Activated CD8-positive, alpha-beta T cell treated with anti-CD3 and anti-CD28 coated beads, Interleukin-2, amount 10 ng/mL, durations not matched to agents 7 days and 5 days (primary cell): ENCODE measurements at regions not wholly inside any gene's neighbourhood (a gene's known extent, or its start where the extent isn't known, plus 50 kb on each side); places are given as distances from the start of the nearest gene placed in this dataset.

Experiments used
- ATAC-seq: fragments of 150-1000 bp; cut with Tn5 transposase; one replicate; pipeline ENCODE4 v1.10.0; 2021; ENCODE audit warnings: moderate library complexity
- CTCF ChIA-PET: fragments of 350-600 bp; sonication (Branson Sonifier 250); formaldehyde crosslinking; loops from one replicate; lab custom pipeline; 2021; ENCODE audit warnings: antibody characterized with exemption; lab: Charles Lee
- POLR2A ChIA-PET: fragments of 350-600 bp; sonication (Branson Sonifier 250); formaldehyde crosslinking; loops from one replicate; lab custom pipeline; 2021; ENCODE audit warnings: antibody characterized with exemption; lab: Charles Lee
- DNase-seq: peaks from one replicate; pipeline ENCODE4 v3.0.0-alpha.2; 2020
- H3K27ac Mint-ChIP-seq: one replicate; pipeline ENCODE4 v1.8.0; 2021; ENCODE audit warnings: mild to moderate bottlenecking, mixed read lengths
- H3K27me3 Mint-ChIP-seq: one replicate; pipeline ENCODE4 v1.8.0; 2021; ENCODE audit warnings: low read depth, mixed read lengths
- H3K36me3 Mint-ChIP-seq: one replicate; pipeline ENCODE4 v1.8.0; 2021; ENCODE audit warnings: low read depth, mixed read lengths
- H3K4me1 Mint-ChIP-seq: one replicate; pipeline ENCODE4 v1.8.0; 2021; ENCODE audit warnings: low read depth, mixed read lengths
- H3K4me3 Mint-ChIP-seq: one replicate; pipeline ENCODE4 v1.8.0; 2021; ENCODE audit warnings: mild to moderate bottlenecking, mixed read lengths
- H3K9me3 Mint-ChIP-seq: one replicate; pipeline ENCODE4 v1.8.0; 2022; ENCODE audit warnings: mixed read lengths; ENCODE audit not compliant: insufficient read depth

- no peak for ATAC-seq
- Mint-ChIP-seq H3K9me3 (no peaks in the 10 kb centered on the region), H3K27me3 (no peaks in the 10 kb centered on the region), H3K27ac (no peak overlapping the region), H3K36me3 (no peaks in the 10 kb centered on the region), H3K4me3 (no peak overlapping the region), H3K4me1 (peaks cover 20% of the 10 kb centered on the region)
- DNase-seq, result no peak
- ChIA-PET POLR2A (no interaction called here), CTCF (no interaction called here)
Measured at GRCh38 chr12:66899588-66899987, 220.7 kb upstream of the GRIP1 start.

DNA sequence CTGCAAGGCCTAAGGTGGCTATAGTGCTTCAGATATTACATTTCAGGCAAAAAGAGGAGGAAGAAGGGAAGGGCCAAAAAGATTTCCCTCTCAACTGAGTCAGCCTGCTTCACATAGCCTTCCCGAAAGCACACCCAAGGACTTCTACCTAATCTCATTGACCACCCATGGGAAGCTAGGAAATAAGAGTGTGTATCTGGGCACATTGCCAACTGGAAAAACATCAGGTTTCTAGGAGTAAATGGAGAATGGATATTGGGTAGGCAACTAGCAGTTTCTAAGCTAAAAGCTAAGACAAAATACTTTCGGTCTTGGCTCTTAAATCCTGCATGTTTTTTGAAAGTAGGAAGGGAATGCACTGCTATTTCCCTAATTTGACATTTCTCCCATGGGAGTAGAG lies 221.7 kb upstream of the GRIP1 start:
- Mint-ChIP-seq H3K27ac (no peak overlapping the region), H3K4me1 (peaks cover 20% of the 10 kb centered on the region)

GRCh38 chr12:66901138-66901932 lies 222.5 kb upstream of the GRIP1 start:
- H3K9me3 Mint-ChIP-seq, result no peaks in the 10 kb centered on the region
- ChIA-PET POLR2A (no interaction called here), CTCF (interaction anchor here (1.1 kb wide), 1 partner anchor 8 kb away, joined by 3 read pairs; no protein-coding TSS in a partner anchor)
- H3K4me1 Mint-ChIP-seq, result peaks cover 20% of the 10 kb centered on the region
- ATAC-seq (peak; percentile 57), DNase-seq (no peak)
- H3K27ac Mint-ChIP-seq, result no peak overlapping the region
- no peak overlapping the region for H3K4me3 Mint-ChIP-seq
- H3K36me3 Mint-ChIP-seq, result no peaks in the 10 kb centered on the region
- H3K27me3 Mint-ChIP-seq, result no peaks in the 10 kb centered on the region

More for the DNA sequence above, 221.7 kb upstream of the GRIP1 start:
- Mint-ChIP-seq H3K36me3 (no peaks in the 10 kb centered on the region), H3K9me3 (no peaks in the 10 kb centered on the region), H3K4me3 (no peak overlapping the region), H3K27me3 (no peaks in the 10 kb centered on the region)
- ChIA-PET CTCF (interaction anchor here (1.1 kb wide), 1 partner anchor 8 kb away, joined by 3 read pairs; no protein-coding TSS in a partner anchor), POLR2A (no interaction called here)
- ATAC-seq (no peak), DNase-seq (no peak)

- Mint-ChIP-seq H3K27me3 (no peaks in the 10 kb centered on the region), H3K27ac (no peak overlapping the region), H3K4me1 (peaks cover 20% of the 10 kb centered on the region), H3K36me3 (no peaks in the 10 kb centered on the region), H3K9me3 (no peaks in the 10 kb centered on the region), H3K4me3 (no peak overlapping the region)
- ATAC-seq (no peak), DNase-seq (no peak)
- ChIA-PET POLR2A (no interaction called here), CTCF (no interaction called here)
Measured at GRCh38 chr12:66902020-66902419, 223.1 kb upstream of the GRIP1 start.

GRCh38 chr12:66903782-66904396 lies 225.0 kb upstream of the GRIP1 start:
- Mint-ChIP-seq H3K36me3 (no peaks in the 10 kb centered on the region), H3K4me1 (peaks cover 20% of the 10 kb centered on the region), H3K4me3 (no peak overlapping the region), H3K9me3 (no peaks in the 10 kb centered on the region), H3K27me3 (no peaks in the 10 kb centered on the region), H3K27ac (no peak overlapping the region)
- CTCF ChIA-PET, result no interaction called here
- POLR2A ChIA-PET, result no interaction called here
- no peak for DNase-seq
- ATAC-seq, result peak; percentile 33

DNA sequence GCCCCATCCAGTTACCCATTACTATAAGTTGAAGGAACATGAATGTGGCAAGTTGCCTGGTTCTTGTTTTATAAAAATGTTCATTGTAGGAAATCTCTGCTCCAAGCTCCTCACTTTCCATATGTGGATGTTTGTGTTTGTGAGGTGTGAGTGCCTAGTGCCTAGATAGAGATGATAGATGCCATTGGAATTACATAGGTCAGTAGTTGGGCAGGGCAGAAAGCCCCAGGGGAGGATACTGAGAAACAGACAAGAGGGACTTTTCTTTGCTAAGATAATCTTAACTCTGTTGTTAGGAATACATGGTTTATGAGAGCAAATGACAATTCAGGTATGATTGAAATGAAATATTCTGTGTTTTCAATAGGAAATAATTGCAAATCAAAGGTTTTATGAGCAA lies 226.3 kb upstream of the GRIP1 start:
- CTCF ChIA-PET, result no interaction called here

GRCh38 chr12:66910366-66910974 lies 231.6 kb upstream of the GRIP1 start:
- Mint-ChIP-seq H3K27ac (no peak overlapping the region), H3K4me3 (no peak overlapping the region), H3K4me1 (peaks cover 14% of the 10 kb centered on the region), H3K36me3 (no peaks in the 10 kb centered on the region), H3K27me3 (peaks cover 2% of the 10 kb centered on the region), H3K9me3 (peaks cover 5% of the 10 kb centered on the region)
- POLR2A ChIA-PET, result no interaction called here
- CTCF ChIA-PET, result no interaction called here
- no peak for ATAC-seq
- no peak for DNase-seq

More for the DNA sequence above, 226.3 kb upstream of the GRIP1 start:
- POLR2A ChIA-PET, result no interaction called here
- Mint-ChIP-seq H3K4me3 (no peak overlapping the region), H3K27me3 (no peaks in the 10 kb centered on the region), H3K36me3 (no peaks in the 10 kb centered on the region), H3K27ac (no peak overlapping the region), H3K9me3 (no peaks in the 10 kb centered on the region), H3K4me1 (peaks cover 22% of the 10 kb centered on the region)
- ATAC-seq (no peak), DNase-seq (no peak)

DNA sequence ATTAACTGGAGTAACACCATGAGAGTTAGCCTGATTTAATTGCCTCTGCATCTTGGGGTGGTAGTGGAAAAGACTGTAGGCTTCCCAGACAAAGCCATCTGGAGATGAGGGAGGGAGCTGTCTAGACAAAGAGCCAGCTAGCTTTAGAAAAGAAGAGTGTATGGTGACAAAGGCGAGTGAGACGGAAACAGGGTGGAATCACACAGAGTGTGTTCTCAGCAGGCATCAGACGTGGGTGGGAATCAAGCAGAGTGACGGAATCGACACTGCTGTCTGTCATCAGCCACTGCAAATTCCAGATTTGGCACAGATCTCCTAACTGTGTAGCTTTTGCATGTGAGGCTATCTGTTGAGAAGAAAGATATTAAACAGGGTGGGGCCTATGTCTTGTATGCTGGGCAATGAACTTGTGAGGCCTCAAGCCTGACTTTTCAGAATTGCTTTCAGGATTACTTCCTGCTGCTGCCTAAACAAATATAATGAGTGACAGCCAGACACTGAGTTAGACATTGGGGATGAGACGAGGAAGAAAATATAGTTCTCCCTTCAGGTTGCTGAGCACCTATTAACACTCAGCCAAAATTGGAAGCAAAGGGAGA lies 236.5 kb upstream of the GRIP1 start:
- Mint-ChIP-seq H3K4me3 (no peak overlapping the region), H3K27me3 (peaks cover 6% of the 10 kb centered on the region), H3K27ac (no peak overlapping the region), H3K9me3 (peaks cover 5% of the 10 kb centered on the region), H3K4me1 (peaks cover 6% of the 10 kb centered on the region), H3K36me3 (no peaks in the 10 kb centered on the region)
- ATAC-seq (no peak), DNase-seq (no peak)
- ChIA-PET POLR2A (no interaction called here), CTCF (no interaction called here)

- peaks cover 5% of the 10 kb centered on the region for H3K9me3 Mint-ChIP-seq
- no peaks in the 10 kb centered on the region for H3K36me3 Mint-ChIP-seq
- ChIA-PET POLR2A (no interaction called here), CTCF (no interaction called here)
- peaks cover 6% of the 10 kb centered on the region for H3K27me3 Mint-ChIP-seq
- no peak overlapping the region for H3K27ac Mint-ChIP-seq
- H3K4me3 Mint-ChIP-seq, result no peak overlapping the region
- H3K4me1 Mint-ChIP-seq, result no peaks in the 10 kb centered on the region
- DNase-seq (no peak), ATAC-seq (no peak)
Measured at GRCh38 chr12:66916189-66916588, 237.3 kb upstream of the GRIP1 start.

- no peak for DNase-seq
- Mint-ChIP-seq H3K4me3 (no peak overlapping the region), H3K36me3 (no peaks in the 10 kb centered on the region), H3K27me3 (peaks cover 5% of the 10 kb centered on the region), H3K27ac (no peak overlapping the region), H3K9me3 (no peaks in the 10 kb centered on the region), H3K4me1 (no peaks in the 10 kb centered on the region)
- ChIA-PET CTCF (no interaction called here), POLR2A (no interaction called here)
- no peak for ATAC-seq
Measured at GRCh38 chr12:66919466-66919865, 240.6 kb upstream of the GRIP1 start.

GRCh38 chr12:66920205-66920604 lies 241.3 kb upstream of the GRIP1 start:
- Mint-ChIP-seq H3K4me3 (no peak overlapping the region), H3K4me1 (peaks cover 4% of the 10 kb centered on the region), H3K27ac (no peak overlapping the region), H3K27me3 (peaks cover 5% of the 10 kb centered on the region), H3K9me3 (no peaks in the 10 kb centered on the region), H3K36me3 (no peaks in the 10 kb centered on the region)
- ChIA-PET POLR2A (no interaction called here), CTCF (no interaction called here)
- DNase-seq, result no peak
- ATAC-seq, result no peak

DNA sequence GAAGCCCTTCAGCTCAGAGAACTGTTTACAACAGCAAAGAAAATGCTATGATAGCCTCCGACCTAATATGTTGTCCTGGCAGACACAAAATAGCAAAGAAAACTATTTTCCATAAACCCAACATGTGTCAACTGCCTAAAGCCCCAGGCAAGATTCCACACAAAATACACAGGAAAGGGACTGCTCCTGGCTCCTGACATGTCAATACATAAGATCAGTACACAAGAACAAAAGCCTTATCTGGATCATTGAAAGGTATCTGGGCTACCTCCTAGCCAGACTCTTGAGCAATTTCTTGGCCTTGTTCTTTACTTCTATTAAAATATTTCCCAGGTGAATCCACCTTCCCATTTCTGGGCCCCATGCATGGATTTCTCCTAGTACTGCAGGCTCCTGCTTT lies 242.3 kb upstream of the GRIP1 start:
- CTCF ChIA-PET, result no interaction called here
- no peak for DNase-seq
- Mint-ChIP-seq H3K9me3 (no peaks in the 10 kb centered on the region), H3K4me1 (peaks cover 4% of the 10 kb centered on the region), H3K36me3 (no peaks in the 10 kb centered on the region), H3K27ac (no peak overlapping the region), H3K4me3 (no peak overlapping the region), H3K27me3 (peaks cover 5% of the 10 kb centered on the region)
- ATAC-seq, result no peak
- POLR2A ChIA-PET, result no interaction called here
